ENCODE measurements at regions not wholly inside any gene's neighbourhood (a gene's known extent, or its start where the extent isn't known, plus 50 kb on each side); places are given as distances from the start of the nearest gene placed in this dataset.

DNA sequence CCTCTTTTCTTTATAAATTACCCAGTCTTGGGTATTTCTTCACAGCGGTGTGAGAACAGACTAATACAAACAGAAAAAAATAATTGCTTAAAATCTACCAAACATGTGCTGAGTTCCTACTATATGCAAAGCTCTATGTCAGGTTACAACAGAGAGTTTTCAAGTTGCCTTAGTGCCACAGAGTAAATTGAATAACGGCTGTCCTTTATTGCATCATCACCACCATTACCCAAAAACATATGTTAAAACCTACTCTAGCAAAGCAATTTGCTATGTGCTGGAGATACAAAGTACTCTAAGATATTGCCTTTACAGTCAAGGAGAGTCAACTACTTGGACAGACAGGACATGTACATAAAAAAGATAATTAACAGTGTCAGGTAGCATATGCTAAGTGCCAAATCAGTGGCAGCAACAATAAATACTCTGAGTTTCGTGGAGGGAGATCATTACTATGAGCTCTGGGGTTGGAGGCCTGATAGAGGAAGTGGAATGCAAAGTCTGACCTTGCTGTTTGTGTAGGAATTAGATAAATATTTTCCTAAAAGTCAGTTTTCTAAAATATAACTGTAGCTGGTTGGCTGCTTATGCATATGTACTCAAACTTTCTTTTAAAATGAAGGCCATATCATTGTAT is 1058.7 kb upstream of the WWC1 start:
- DNase-seq (ENCODE audit: low spot score) = no peak

DNA sequence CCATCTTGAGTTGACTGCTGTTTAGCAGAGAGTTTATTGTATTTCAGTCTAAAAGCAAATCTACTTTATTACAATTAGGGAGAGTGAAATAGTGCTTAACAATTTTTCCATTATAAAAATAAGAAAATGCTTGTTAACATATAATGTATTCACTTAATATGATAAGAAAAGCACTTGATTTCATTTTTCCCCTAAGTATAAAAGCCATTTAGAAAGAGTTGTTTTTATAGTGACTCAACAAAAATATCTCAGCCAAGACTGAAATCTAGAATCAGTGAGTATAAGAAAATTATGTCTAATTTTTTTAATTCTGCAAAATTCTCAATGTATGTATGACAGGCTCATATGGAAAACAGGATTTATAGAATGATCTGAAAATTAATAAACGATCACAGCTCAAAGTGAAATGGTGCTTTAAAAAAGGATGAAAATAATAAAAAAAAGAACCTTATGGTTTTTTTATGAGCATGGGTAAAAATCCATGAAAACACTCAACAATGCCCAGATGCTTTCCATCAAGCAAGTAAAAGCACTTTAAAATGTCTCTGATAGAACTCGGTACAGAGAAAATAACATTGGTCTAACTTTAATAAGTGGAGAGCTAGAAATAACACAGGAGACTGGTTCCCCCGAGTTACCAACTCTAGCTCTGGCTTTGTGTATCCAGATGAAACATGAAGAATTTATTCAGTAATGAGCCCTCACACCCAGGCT is 1057.8 kb upstream of the WWC1 start:
- no peak for DNase-seq (ENCODE audit: low spot score)

DNA sequence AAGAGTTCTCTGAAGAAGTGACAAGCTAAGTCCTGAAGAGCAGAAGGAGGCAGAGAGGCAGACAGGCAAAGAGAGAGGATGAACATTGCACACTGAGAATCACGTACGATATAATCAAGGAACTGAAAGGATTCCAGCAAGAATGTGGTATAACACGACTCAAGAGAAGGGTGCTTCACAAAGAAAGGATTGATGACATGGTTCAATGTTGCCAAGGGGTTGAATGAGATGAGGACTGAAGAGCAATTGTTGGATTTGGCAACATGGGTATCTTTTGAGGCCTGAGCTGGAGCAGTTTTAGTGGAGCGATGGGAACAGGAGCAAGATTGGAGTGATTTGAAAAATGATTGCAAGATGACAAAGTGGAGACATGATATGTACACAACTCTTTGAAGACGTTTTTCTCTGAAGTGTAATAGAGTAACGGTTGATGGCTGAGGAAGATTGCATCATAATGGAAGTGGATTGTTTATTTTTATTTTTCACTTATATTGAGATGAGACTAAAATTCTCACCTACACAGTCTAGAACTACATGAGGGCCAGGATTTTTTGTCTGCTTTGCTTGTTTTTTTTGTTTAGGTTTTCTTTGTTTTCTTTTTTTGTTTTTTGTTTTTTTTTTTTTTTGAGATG is 1049.9 kb upstream of the WWC1 start:
- DNase-seq (ENCODE audit: low spot score) = no peak

DNA sequence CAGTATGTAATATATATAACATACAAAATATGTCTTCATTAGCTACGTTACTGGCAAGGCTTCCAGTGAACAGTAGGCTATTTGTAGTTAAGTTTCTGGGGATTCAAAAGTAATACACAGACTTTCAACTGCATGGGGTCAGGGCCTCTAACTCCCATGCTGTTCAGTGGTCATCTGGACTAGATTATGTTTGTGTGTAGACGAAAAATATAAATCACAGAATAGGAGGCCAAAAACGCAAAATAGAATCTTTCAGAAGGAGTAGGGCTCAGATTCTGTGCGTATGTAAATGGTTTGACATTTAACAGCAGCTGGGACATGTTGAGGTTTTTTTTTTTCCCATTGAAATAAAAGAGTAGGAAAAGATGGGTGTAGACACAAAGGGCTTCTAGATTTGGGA is 1048.7 kb upstream of the WWC1 start:
- no peak for DNase-seq (ENCODE audit: low spot score)

- no peak for DNase-seq (ENCODE audit: low spot score)
Observed at GRCh38 chr5:167243463-167243862, 1048.0 kb upstream of the WWC1 start.

DNA sequence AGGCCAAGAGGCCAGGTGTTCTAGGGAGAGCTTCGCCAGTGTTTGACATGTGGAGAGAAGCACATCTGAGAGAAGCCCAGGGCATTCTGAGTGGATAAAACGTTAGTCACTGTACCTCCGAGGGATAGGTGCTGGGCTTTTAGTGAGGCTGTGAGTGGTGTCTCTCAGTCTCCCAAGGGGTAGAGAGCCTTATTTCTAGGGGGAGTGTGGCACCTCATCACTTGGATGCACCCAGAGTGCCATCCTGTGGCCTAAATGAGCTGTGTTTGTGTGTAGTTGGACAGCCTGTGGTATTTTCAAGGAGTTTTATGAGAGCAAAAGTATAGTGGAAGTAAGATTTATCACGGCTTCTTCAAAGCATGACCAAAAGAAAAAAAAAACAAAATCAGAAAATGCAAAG is 1046.9 kb upstream of the WWC1 start:
- peak; percentile 15 for DNase-seq (ENCODE audit: low spot score)

DNA sequence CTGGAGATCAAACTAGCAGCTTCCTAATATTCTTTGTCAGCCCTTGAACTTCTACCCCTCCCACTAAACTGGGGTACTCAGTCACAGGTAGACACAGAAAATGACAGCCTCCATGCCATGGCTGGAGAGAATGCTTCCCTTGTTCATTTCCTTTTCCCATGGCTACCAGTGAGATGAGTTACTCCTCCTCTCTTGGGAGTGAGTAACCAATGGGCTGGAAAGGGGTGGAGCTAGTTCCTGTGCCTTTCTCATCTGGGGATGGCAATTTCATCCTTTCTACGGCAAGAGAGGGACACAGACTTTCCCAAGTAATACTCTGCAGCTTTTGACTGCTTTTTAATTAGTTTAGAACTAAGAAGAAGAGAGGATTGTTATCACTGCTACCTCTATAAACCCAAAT is 1045.6 kb upstream of the WWC1 start:
- DNase-seq (ENCODE audit: low spot score) = peak; percentile 2

DNA sequence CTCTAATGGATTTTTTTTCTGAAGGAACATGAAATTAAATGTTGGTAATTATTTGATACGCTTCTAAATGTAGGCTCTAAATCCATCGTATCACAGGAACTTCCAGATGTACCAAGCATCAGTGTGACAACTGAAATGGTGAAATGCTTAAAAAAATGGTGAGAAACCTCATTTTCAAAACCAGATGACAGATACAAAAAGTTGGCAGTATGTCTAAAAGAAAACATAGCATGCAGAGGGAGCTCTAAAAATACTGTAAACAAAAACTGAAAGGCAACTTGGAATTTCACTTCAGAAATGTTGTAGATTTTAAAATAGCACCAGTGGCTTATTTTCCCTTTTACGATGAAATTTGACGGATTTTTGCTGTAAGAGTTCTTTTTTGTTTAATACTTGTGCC is 1043.6 kb upstream of the WWC1 start:
- no peak for DNase-seq (ENCODE audit: low spot score)

- DNase-seq (ENCODE audit: low spot score) = no peak
Observed at GRCh38 chr5:167248257-167248656, 1043.2 kb upstream of the WWC1 start.

DNA sequence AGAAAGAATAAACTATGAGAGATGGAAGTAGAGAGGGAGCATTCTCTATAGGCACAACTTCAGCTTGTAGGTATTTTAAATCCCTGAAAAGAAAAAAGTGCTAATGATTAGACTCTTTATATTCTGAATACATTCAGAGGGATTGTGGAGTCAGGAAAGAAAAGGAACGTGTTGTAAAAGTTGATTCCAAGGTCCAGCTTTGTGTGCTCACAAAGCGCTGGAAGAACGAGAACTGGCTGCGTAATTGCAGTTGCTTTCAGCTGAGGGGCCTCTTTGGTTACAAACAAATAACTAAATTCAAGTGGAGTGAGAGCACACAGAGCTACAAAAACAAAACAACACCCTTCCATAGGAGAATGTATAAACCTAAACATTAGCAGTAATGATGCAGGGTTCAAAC is 1040.4 kb upstream of the WWC1 start:
- DNase-seq (ENCODE audit: low spot score) = no peak

DNA sequence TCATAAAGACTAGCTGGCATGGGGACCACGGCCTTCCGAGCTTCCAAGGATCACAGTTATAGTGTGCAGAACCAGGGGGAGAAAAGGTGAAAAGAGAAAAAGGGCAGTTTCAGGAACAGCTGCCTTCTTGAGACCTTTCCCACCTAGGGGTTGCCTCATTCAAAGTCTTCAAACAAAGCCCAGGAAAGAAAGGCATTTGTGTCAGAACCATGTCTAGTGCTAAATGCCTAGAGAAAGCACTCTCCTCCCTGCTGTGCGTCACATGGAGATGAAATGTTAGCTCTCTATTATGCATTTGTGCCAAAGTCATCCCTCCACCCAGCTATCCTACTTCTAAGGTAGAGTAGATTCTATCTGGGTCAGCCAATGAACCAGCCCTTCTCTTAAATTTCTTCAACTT is 1037.3 kb upstream of the WWC1 start:
- DNase-seq (ENCODE audit: low spot score) = no peak

- no peak for DNase-seq (ENCODE audit: low spot score)
Observed at GRCh38 chr5:167255926-167256325, 1035.5 kb upstream of the WWC1 start.

- no peak for DNase-seq (ENCODE audit: low spot score)
Observed at GRCh38 chr5:167259806-167260205, 1031.6 kb upstream of the WWC1 start.

- peak; percentile 24 for DNase-seq (ENCODE audit: low spot score)
Observed at GRCh38 chr5:167261309-167262100, 1029.9 kb upstream of the WWC1 start.

DNA sequence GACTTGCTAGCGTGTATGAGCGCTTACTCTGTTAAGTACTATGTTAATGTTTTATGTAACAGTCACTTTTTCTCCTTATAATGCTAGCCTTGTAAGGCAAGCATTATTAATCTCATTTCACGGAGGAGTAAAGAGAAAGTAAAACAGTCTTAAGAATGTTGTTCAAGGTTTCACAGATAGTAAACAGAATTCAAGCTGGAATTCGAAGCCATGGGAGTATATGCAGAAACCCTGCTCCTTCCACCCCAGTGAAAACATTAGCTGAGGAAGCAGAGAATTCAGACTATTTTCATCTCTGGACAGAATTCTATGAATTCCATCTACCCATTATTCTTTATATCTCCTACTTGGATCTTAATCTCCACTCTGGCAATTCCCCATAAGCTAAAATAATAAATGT is 1028.3 kb upstream of the WWC1 start:
- DNase-seq (ENCODE audit: low spot score) = no peak

DNA sequence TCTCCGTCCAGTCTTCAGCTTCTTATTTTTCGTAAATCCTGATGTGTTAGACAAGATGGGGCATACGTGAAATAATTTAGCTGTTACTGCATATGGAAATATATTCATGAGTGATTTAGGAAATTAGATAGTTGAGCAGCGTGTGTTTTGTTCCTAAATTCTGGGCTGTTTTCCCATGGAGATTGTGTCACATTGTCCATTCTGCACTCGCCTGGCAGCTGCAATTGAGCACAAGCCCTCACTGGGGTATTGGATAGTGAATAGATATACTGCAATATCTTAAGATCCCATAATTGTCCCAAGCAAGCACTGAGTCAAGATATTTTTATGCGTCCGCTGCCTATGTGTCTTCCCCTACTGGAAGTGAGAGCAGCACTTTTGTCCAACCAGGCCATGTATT is 1027.1 kb upstream of the WWC1 start:
- DNase-seq (ENCODE audit: low spot score) = no peak

GRCh38 chr5:167268337-167268736 is 1023.1 kb upstream of the WWC1 start:
- no peak for DNase-seq (ENCODE audit: low spot score)

- DNase-seq (ENCODE audit: low spot score) = no peak
Observed at GRCh38 chr5:167269146-167269545, 1022.3 kb upstream of the WWC1 start.

GRCh38 chr5:167271081-167271480 is 1020.4 kb upstream of the WWC1 start:
- no peak for DNase-seq (ENCODE audit: low spot score)

DNA sequence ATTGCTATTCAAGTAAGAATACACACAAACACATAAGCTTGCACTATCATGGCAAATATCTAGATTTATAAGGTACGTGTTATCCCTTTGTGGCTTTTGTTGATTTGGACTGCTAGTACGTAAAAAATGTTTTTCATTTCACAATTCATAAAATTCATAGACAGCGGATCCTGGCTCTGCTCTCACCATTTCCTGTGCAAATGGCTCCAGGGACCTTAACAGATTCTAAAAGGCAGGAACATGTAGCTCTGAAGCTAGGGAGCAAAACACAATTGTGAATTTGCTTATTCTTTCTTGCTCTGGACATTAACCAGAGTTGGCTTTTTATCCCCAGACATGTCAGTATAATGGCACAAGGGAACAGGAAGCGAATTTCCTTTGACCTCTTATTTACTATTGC is 1019.9 kb upstream of the WWC1 start:
- no peak for DNase-seq (ENCODE audit: low spot score)

GRCh38 chr5:167280111-167280510 is 1011.3 kb upstream of the WWC1 start:
- no peak for DNase-seq (ENCODE audit: low spot score)

DNA sequence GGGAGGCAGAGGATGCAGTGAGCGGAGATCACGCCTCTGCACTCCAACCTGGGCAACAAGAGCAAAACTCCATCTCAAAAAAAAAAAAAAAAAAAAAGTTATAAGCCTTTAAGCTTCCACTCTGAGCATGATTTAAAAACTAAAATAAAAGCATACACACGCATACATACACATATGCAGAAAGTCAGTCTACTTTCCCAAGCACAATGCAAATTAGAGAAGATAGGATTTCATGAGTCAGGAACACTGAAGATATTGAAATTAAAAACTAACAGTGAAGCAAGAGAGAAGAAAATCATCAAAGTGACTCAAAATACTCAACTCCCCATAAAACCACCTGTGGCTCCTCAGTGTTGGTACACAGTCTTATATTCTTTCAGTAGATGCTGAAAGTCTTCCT is 1009.5 kb upstream of the WWC1 start:
- no peak for DNase-seq (ENCODE audit: low spot score)

DNA sequence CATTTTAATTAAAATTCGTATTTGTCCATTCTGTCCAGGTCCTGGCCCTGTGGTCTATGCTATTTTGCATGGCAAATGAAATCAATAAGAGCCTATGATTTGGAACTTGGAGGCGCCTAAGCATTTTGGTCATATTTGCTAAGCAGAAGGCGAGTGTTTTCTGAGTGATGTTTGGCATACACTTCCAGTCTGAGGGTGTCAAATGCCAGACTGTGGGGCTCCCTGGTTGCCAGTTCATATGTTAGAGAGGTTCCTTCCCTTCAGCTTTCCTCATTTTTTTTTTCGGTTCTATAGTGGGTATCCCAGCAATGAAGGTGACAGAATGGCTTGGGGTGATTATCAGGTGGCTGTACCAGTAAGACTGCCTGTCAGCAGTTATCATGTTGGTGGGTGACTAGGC is 1007.8 kb upstream of the WWC1 start:
- no peak for DNase-seq (ENCODE audit: low spot score)

Data from RKO (cell line).